Peyer's patch (tissue), 4 donors: ENCODE measurements at regions not wholly inside any gene's neighbourhood (a gene's known extent, or its start where the extent isn't known, plus 50 kb on each side); places are given as distances from the start of the nearest gene placed in this dataset.

ENCODE experiments used
- CTCF ChIP-seq, 6 experiments: fragments of 450-650 bp in 4 of 6; fragments of 200-600 bp in 2 of 6; sonication (generic) in 1 of 6; IDR thresholded peaks; one replicate each; pipeline ENCODE4 v1.5.1; 2017 to 2019; ENCODE audit warnings: antibody characterized with exemption in 6 of 6, mild to moderate bottlenecking in 3 of 6, moderate library complexity in 1 of 6
- POLR2A ChIP-seq, 2 donors: fragments of 450-650 bp; IDR thresholded peaks; one replicate each; pipeline ENCODE4 v1.5.1; 2017; ENCODE audit warnings: antibody characterized with exemption in 2 of 2, mild to moderate bottlenecking in 2 of 2, moderate library complexity in 2 of 2

- TF ChIP-seq CTCF (IDR thresholded peaks at IDR 0.05) (no peak), POLR2A (IDR thresholded peaks at IDR 0.05) (no peak)
These were observed 645.1 kb downstream of the CDH8 start for GRCh38 chr16:61390965-61391637.
